Spinal cord (tissue), 9 donors: ENCODE measurements at regions not wholly inside any gene's neighbourhood (a gene's known extent, or its start where the extent isn't known, plus 50 kb on each side); places are given as distances from the start of the nearest gene placed in this dataset.

Experiments
- DNase-seq, 6 donors: peaks; one replicate each; pipeline versions ENCODE4 v3.0.0 to v3.0.0-alpha.2; 2013 to 2015; ENCODE audit warnings: low spot score in 6 of 6, low read depth in 4 of 6
- H3K27ac ChIP-seq: one replicate; pipeline ENCODE4 v1.5.1; 2013; ENCODE audit warnings: low read depth, low read length, control low read depth
- H3K27me3 ChIP-seq: one replicate; pipeline ENCODE4 v1.6.1; 2013; ENCODE audit warnings: low read length; ENCODE audit not compliant: control insufficient read depth, insufficient read depth
- H3K36me3 ChIP-seq: one replicate; pipeline ENCODE4 v1.6.1; 2013; ENCODE audit warnings: low read length; ENCODE audit not compliant: control insufficient read depth, insufficient read depth
- H3K4me1 ChIP-seq: one replicate; pipeline ENCODE4 v1.6.1; 2013; ENCODE audit warnings: low read length; ENCODE audit not compliant: control insufficient read depth, insufficient read depth
- H3K4me3 ChIP-seq: one replicate; pipeline ENCODE4 v1.5.1; 2013; ENCODE audit warnings: low read depth, low read length, control low read depth
- H3K9me3 ChIP-seq: one replicate; pipeline ENCODE4 v1.6.1; 2013; ENCODE audit warnings: low read length; ENCODE audit not compliant: control insufficient read depth, insufficient read depth
- WGBS: methylation state at CpG from one replicate; pipeline ENCODE4 v1.1.5; 2013; ENCODE audit warnings: missing lambda C conversion rate; ENCODE audit not compliant: insufficient coverage; 5-methylcytosine and 5-hydroxymethylcytosine counted together
- donor health status: healthy.

DNA sequence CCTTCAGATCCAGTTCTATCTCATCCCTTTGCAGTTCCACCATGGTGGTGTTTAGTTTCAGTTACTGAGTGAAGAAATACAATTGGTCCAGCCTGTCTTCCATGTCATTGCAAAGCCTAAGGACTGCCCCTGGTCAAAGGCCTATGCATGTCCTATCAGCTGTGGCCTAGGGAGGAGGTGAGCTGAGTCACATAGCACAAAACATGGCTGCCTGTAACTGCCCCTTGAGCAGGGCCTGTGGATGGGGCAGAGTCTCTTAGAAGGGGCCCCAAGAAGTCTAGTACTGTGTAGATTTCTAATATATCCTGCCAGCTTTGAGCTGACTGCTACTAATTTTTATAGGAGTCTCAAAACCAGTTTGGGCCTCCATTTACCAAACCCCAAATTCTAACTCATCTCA, 296.7 kb downstream of the FBXW7 start:
- H3K9me3 ChIP-seq: no peaks in the 10 kb centered on the region
- DNase-seq: no peak

DNA sequence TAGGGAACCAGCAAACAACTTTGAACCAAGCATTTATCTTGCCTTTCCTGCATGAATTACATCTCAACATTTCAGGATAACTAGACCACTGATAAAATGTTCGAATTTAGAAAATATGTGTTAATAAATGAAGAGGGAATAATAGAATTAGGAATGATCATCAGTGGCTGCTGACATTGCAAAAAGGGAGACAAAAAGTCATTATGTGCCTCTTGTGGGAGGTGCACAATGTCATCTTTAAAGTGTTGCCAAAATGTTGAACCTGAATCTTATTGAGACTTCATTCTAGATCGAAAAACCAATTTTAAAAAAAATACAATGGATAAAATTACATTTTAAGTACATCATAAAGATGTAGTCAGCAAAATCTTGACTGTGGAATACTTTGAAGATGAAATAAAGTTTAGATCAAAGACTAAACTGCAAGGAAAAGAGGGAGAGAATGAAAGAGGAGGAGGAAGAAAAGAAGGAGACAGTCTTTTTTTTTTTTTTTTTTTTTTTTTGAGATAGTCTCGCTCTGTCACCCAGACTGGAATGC, 299.3 kb downstream of the FBXW7 start:
- H3K27me3 ChIP-seq: no peaks in the 10 kb centered on the region
- H3K4me3 ChIP-seq: no peak overlapping the region
- H3K4me1 ChIP-seq: no peaks in the 10 kb centered on the region
- H3K36me3 ChIP-seq: no peaks in the 10 kb centered on the region
- no peak overlapping the region for H3K27ac ChIP-seq
- no peaks in the 10 kb centered on the region for H3K9me3 ChIP-seq
- WGBS: no CpG with 5 or more reads among the region's 3 CpGs
- no peak for DNase-seq

More for the DNA sequence above, 296.7 kb downstream of the FBXW7 start:
- H3K27ac ChIP-seq: no peak overlapping the region
- no peaks in the 10 kb centered on the region for H3K27me3 ChIP-seq
- no peak overlapping the region for H3K4me3 ChIP-seq
- H3K36me3 ChIP-seq: no peaks in the 10 kb centered on the region
- H3K4me1 ChIP-seq: no peaks in the 10 kb centered on the region

DNA sequence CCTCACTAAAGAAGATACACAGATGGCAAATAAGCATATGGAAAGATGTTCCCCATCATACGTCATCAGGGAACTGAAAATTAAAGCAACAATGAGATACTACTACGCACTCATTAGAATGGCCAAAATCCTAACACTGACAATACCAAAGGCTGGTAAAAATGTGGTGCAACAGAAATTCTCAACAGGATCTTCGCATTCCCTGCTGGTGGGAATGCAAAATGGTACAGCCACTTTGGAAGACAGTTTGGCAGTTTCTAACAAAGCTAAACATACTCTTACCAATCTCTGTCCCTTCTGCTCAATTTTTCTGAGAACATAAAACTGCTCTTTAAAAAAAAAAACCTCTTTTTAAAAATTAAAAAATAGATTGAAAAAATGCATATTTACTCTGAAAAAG, 300.2 kb downstream of the FBXW7 start:
- WGBS: no CpG with 5 or more reads among the region's 3 CpGs
- no peak for DNase-seq
- H3K36me3 ChIP-seq: no peaks in the 10 kb centered on the region

DNA sequence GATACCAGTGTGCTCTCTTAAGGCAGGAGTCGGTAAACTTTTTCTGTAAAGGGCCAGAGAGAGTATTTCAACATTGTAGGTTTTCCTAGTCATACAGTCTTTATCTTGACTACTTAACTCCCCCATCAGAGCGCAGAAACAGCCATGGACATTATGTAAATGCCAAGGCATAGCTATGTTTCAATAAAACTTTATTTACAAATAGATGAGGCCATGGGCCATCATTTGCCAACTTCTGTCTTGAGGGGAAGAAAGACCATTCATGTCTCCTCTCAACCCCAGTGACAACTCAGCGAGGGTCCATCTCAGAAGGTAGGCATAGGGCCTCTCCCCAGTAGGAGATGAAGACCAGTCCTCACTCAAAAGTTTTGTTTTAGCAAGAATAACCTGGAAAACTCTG, 301.3 kb downstream of the FBXW7 start:
- H3K9me3 ChIP-seq: no peaks in the 10 kb centered on the region
- no CpG with 5 or more reads among the region's 3 CpGs for WGBS
- H3K27ac ChIP-seq: no peak overlapping the region
- no peaks in the 10 kb centered on the region for H3K36me3 ChIP-seq
- DNase-seq: no peak
- no peak overlapping the region for H3K4me3 ChIP-seq
- no peaks in the 10 kb centered on the region for H3K27me3 ChIP-seq
- no peaks in the 10 kb centered on the region for H3K4me1 ChIP-seq

More for the DNA sequence above, 300.2 kb downstream of the FBXW7 start:
- Histone ChIP-seq H3K27me3 (no peaks in the 10 kb centered on the region), H3K4me3 (no peak overlapping the region), H3K9me3 (no peaks in the 10 kb centered on the region), H3K4me1 (no peaks in the 10 kb centered on the region), H3K27ac (no peak overlapping the region)

DNA sequence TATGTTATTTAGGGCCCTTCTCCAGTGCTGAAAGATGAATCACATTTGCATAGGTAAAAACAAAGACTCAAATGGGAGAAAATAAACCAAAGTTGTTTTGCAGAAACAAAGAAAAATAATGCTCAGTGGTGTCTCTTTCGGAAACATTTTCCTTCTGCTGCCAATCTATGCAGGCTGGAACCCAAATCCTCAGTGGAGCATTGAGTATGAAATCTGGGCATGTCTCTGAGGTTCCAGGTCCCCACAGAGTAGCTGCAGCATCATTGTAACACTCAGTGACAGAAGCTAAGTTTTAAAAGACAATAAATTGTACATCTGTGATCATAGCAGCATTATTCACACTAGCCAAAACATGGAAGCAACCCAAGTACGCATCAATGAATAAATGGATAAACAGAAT, 303.6 kb downstream of the FBXW7 start:
- no peaks in the 10 kb centered on the region for H3K36me3 ChIP-seq
- H3K4me1 ChIP-seq: no peaks in the 10 kb centered on the region
- WGBS: 56% methylated on average over 1 of the region's 2 CpGs
- H3K27me3 ChIP-seq: no peaks in the 10 kb centered on the region
- peak in 2 of 6 donors; percentile 50 to 63 for DNase-seq
- no peak overlapping the region for H3K27ac ChIP-seq
- H3K4me3 ChIP-seq: no peak overlapping the region
- no peaks in the 10 kb centered on the region for H3K9me3 ChIP-seq

DNA sequence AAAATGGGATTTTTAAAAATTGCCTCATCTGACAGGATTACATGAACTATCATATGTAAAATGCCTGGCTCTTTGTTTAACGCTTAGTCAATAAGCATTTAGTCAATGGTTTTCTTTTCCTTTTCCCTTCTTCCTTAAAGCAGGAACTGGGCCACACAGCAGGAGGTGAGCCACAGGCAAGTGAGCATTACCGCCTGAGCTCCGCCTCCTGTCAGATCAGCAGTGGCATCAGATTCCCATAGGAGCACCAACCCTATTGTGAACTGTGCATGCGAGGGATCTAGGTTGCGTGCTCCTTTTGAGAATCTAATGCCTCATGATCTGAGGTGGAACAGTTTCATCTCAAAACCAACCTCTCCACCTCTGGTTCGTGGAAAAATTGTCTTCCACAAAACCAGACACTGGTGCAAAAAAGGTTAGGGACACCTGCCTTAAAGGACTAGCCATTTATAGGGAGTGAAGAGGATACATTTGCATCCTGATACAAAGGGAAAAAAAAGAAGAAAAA, 306.1 kb downstream of the FBXW7 start:
- H3K4me3 ChIP-seq: no peak overlapping the region
- no peaks in the 10 kb centered on the region for H3K4me1 ChIP-seq
- no peaks in the 10 kb centered on the region for H3K36me3 ChIP-seq
- WGBS: 79% methylated on average over 2 of the region's 6 CpGs
- no peak overlapping the region for H3K27ac ChIP-seq
- no peak for DNase-seq
- no peaks in the 10 kb centered on the region for H3K27me3 ChIP-seq
- no peaks in the 10 kb centered on the region for H3K9me3 ChIP-seq

DNA sequence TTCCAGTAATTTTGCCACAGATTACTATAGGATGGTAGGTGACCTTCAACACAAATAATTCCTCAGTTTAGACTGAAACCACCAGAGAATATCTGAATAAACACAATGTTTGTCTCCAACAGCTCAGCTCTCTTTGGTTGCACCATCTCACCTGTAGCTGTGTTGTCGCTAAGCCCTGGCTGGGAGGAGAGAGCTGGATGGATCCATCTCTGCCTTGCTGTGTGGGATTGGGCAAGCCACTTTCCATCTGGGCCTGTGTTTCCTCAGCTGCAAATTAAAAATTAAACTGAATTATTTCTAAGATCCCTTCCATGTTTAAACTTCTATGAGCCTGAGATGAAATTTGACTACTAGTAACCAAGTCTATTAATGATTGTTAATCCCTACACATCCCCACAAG, 310.2 kb downstream of the FBXW7 start:
- H3K4me3 ChIP-seq: no peak overlapping the region
- H3K27me3 ChIP-seq: no peaks in the 10 kb centered on the region
- no peak overlapping the region for H3K27ac ChIP-seq
- DNase-seq: no peak
- H3K9me3 ChIP-seq: no peaks in the 10 kb centered on the region
- H3K36me3 ChIP-seq: no peaks in the 10 kb centered on the region
- no peaks in the 10 kb centered on the region for H3K4me1 ChIP-seq
- WGBS: no CpG with 5 or more reads among the region's 1 CpG

DNA sequence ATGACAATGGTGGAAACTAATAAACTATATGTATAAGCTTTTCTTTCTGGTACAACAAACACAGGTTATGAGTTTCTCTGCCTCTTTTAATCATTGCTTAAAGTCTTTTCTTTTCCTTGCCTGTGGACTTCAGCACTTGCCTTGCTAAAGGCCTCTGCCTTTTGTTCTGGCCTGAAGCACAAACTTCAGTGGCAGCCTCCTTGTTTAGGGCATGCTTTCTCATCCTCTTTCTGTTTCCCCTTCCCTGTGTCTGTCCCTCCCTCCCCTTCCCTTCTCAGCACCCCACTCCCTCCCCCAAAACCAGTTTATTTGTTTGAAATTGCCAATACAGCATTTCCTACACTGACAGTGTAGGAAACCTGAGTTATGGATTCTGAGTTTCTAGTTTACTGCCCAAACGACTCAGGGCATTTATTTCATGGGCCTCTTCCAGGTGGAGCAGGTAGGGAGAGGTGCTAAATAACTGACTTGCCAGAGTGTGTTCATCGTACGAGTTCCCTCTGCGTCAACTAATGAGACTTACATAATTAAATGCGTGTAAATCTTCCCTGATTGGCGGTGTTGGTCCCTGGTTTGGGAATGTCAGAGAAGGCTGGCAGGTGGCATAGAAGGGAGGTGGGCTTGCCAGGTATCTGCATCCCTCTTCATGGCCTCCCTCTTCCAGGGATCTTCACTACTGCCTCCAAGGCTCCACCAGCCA, 311.0 kb downstream of the FBXW7 start:
- Histone ChIP-seq H3K4me1 (no peaks in the 10 kb centered on the region), H3K27ac (no peak overlapping the region), H3K4me3 (no peak overlapping the region), H3K36me3 (no peaks in the 10 kb centered on the region), H3K27me3 (no peaks in the 10 kb centered on the region), H3K9me3 (no peaks in the 10 kb centered on the region)
- no peak for DNase-seq
- WGBS: 100% methylated on average over 2 of the region's 6 CpGs

DNA sequence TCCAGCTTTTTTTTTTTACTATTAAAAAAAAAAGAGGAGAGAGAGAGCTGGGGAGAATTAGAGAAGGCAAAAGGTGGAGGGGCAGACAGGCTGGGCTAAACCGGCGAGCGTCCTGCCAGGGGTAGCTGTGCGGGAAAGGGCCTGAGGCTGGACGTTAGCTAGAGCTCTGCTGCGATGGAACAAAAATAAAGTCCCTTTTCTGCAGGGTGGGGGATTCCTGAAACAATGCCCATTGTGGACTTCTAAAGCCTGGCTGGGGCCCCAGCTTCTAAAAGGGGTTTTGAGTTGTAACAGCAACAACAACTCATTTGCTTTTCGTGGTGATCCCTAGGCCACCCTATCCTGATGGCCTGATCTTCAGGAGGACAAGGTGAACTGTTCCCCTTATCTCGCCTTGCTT, 311.7 kb downstream of the FBXW7 start:
- no peaks in the 10 kb centered on the region for H3K36me3 ChIP-seq
- DNase-seq: no peak
- no peak overlapping the region for H3K4me3 ChIP-seq
- no peaks in the 10 kb centered on the region for H3K4me1 ChIP-seq
- H3K9me3 ChIP-seq: no peaks in the 10 kb centered on the region
- 56% methylated on average over 3 of the region's 8 CpGs for WGBS
- no peaks in the 10 kb centered on the region for H3K27me3 ChIP-seq
- H3K27ac ChIP-seq: no peak overlapping the region

DNA sequence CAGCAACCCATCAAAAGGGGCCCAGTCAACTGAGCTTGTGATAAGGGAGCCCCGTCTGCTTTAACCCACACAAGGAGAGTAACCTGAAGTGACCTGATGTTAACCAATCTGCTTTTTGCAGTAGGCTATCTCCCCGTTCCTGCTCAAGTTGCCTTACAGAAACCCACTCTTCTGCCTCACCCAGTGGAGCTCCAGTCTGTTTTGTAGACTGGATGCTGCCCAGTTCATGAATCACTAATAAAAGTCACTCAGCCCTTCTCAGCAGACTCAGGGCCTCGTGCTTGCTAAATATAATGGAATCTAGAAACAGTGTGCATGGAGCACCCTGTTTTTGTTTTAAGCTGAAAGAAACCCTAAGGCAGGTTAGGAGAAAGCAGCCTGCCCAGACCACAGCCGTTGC, 312.3 kb downstream of the FBXW7 start:
- no peak overlapping the region for H3K4me3 ChIP-seq
- H3K36me3 ChIP-seq: no peaks in the 10 kb centered on the region
- WGBS: 90% methylated on average over 4 of the region's 4 CpGs
- H3K27me3 ChIP-seq: no peaks in the 10 kb centered on the region
- no peak for DNase-seq
- H3K4me1 ChIP-seq: no peaks in the 10 kb centered on the region
- no peaks in the 10 kb centered on the region for H3K9me3 ChIP-seq
- no peak overlapping the region for H3K27ac ChIP-seq
